ENCODE measurements at regions not wholly inside any gene's neighbourhood (a gene's known extent, or its start where the extent isn't known, plus 50 kb on each side); places are given as distances from the start of the nearest gene placed in this dataset.

- no peak overlapping the region for H2AK5ac ChIP-seq (ENCODE audit: low read length, severe bottlenecking)
- no peak overlapping the region for H3K23ac ChIP-seq (ENCODE audit: low read length in 2 of 2)
- H4K8ac ChIP-seq (ENCODE audit: low read length), result no peak overlapping the region
- H2BK12ac ChIP-seq (ENCODE audit: low read length in 2 of 2), result no peak overlapping the region
- H3K79me1 ChIP-seq (replicated peaks; ENCODE audit: low read length, poor library complexity, severe bottlenecking), result no peaks in the 10 kb centered on the region
- H3K14ac ChIP-seq (ENCODE audit: low read length in 2 of 2), result no peak overlapping the region
- H2BK5ac ChIP-seq (ENCODE audit: low read depth, low read length, poor library complexity, severe bottlenecking), result no peak overlapping the region
- H3K36me3 ChIP-seq (ENCODE audit: control insufficient read depth in 1 of 2, insufficient read depth in 2 of 2, low read depth in 1 of 2, low read length in 2 of 2), result no peaks in the 10 kb centered on the region
- DNase-seq, result no peak
- H3K18ac ChIP-seq (ENCODE audit: low read depth in 1 of 2, low read length in 2 of 2), result no peak overlapping the region
- H2BK120ac ChIP-seq (ENCODE audit: low read depth, low read length), result no peak overlapping the region
- 32% methylated on average over 1 of the region's 4 CpGs for WGBS
- H3K4me1 ChIP-seq (ENCODE audit: control insufficient read depth, insufficient read depth, low read depth, low read length), result no peaks in the 10 kb centered on the region
- no peak overlapping the region for H2BK15ac ChIP-seq (ENCODE audit: low read depth, poor library complexity, severe bottlenecking)
- no peaks in the 10 kb centered on the region for H3K9me3 ChIP-seq (ENCODE audit: control insufficient read depth, low read length)
- no peak overlapping the region for H3K4ac ChIP-seq (ENCODE audit: low read depth in 1 of 2, low read length in 2 of 2)
- H3K4me3 ChIP-seq (ENCODE audit: insufficient read depth in 1 of 2, low read depth in 1 of 2, low read length in 2 of 2), result no peak overlapping the region
- no peak overlapping the region for H3K27ac ChIP-seq (ENCODE audit: low read length, poor library complexity, severe bottlenecking)
- H3K4me2 ChIP-seq (ENCODE audit: low read length, poor library complexity, severe bottlenecking), result no peak overlapping the region
- no peak overlapping the region for H4K91ac ChIP-seq (ENCODE audit: low read length)
- no peak overlapping the region for H2AFZ ChIP-seq (ENCODE audit: low read depth, low read length)
- peaks cover 4 to 5% of the 10 kb centered on the region in 2 experiments for H3K27me3 ChIP-seq (ENCODE audit: control insufficient read depth in 1 of 2, insufficient read depth in 1 of 2, low read length in 2 of 2)
- no peak overlapping the region for H3K9ac ChIP-seq (ENCODE audit: low read length)
These were observed 208.9 kb downstream of the C16orf95 start for GRCh38 chr16:87108278-87108677.

GRCh38 chr16:87108941-87109340 lies 208.3 kb downstream of the C16orf95 start:
- Histone ChIP-seq H2BK15ac (ENCODE audit: low read depth, poor library complexity, severe bottlenecking) (no peak overlapping the region), H3K36me3 (ENCODE audit: control insufficient read depth in 1 of 2, insufficient read depth in 2 of 2, low read depth in 1 of 2, low read length in 2 of 2) (no peaks in the 10 kb centered on the region), H3K4ac (ENCODE audit: low read depth in 1 of 2, low read length in 2 of 2) (no peak overlapping the region), H3K27ac (ENCODE audit: low read length, poor library complexity, severe bottlenecking) (no peak overlapping the region), H3K18ac (ENCODE audit: low read depth in 1 of 2, low read length in 2 of 2) (no peak overlapping the region), H3K23ac (ENCODE audit: low read length in 2 of 2) (no peak overlapping the region), H2BK5ac (ENCODE audit: low read depth, low read length, poor library complexity, severe bottlenecking) (no peak overlapping the region), H2BK12ac (ENCODE audit: low read length in 2 of 2) (no peak overlapping the region), H3K9ac (ENCODE audit: low read length) (no peak overlapping the region), H3K9me3 (ENCODE audit: control insufficient read depth, low read length) (no peaks in the 10 kb centered on the region), H2BK120ac (ENCODE audit: low read depth, low read length) (no peak overlapping the region), H4K91ac (ENCODE audit: low read length) (no peak overlapping the region), H3K4me1 (ENCODE audit: control insufficient read depth, insufficient read depth, low read depth, low read length) (no peaks in the 10 kb centered on the region), H3K4me2 (ENCODE audit: low read length, poor library complexity, severe bottlenecking) (no peak overlapping the region), H3K79me1 (replicated peaks; ENCODE audit: low read length, poor library complexity, severe bottlenecking) (no peaks in the 10 kb centered on the region), H4K8ac (ENCODE audit: low read length) (no peak overlapping the region), H3K27me3 (ENCODE audit: control insufficient read depth in 1 of 2, insufficient read depth in 1 of 2, low read length in 2 of 2) (peaks cover 4 to 11% of the 10 kb centered on the region in 2 experiments), H2AK5ac (ENCODE audit: low read length, severe bottlenecking) (no peak overlapping the region), H3K4me3 (ENCODE audit: insufficient read depth in 1 of 2, low read depth in 1 of 2, low read length in 2 of 2) (no peak overlapping the region), H2AFZ (ENCODE audit: low read depth, low read length) (no peak overlapping the region), H3K14ac (ENCODE audit: low read length in 2 of 2) (no peak overlapping the region)
- DNase-seq, result no peak
- WGBS, result 100% methylated on average over 1 of the region's 1 CpG

GRCh38 chr16:87114832-87115231 lies 202.4 kb downstream of the C16orf95 start:
- no peak for DNase-seq
- no peak overlapping the region for H3K27ac ChIP-seq (ENCODE audit: low read length, poor library complexity, severe bottlenecking)
- H2BK120ac ChIP-seq (ENCODE audit: low read depth, low read length), result no peak overlapping the region
- H3K27me3 ChIP-seq (ENCODE audit: control insufficient read depth in 1 of 2, insufficient read depth in 1 of 2, low read length in 2 of 2), result peaks cover 0 to 34% of the 10 kb centered on the region in 2 experiments
- no peak overlapping the region for H3K9ac ChIP-seq (ENCODE audit: low read length)
- WGBS, result 96% methylated on average over 5 of the region's 5 CpGs
- H4K91ac ChIP-seq (ENCODE audit: low read length), result no peak overlapping the region
- H2BK12ac ChIP-seq (ENCODE audit: low read length in 2 of 2), result no peak overlapping the region
- H2AK5ac ChIP-seq (ENCODE audit: low read length, severe bottlenecking), result no peak overlapping the region
- H3K9me3 ChIP-seq (ENCODE audit: control insufficient read depth, low read length), result no peaks in the 10 kb centered on the region
- no peak overlapping the region for H3K4me2 ChIP-seq (ENCODE audit: low read length, poor library complexity, severe bottlenecking)
- no peaks in the 10 kb centered on the region for H3K36me3 ChIP-seq (ENCODE audit: control insufficient read depth in 1 of 2, insufficient read depth in 2 of 2, low read depth in 1 of 2, low read length in 2 of 2)
- H3K14ac ChIP-seq (ENCODE audit: low read length in 2 of 2), result no peak overlapping the region
- H4K8ac ChIP-seq (ENCODE audit: low read length), result no peak overlapping the region
- H3K4me3 ChIP-seq (ENCODE audit: insufficient read depth in 1 of 2, low read depth in 1 of 2, low read length in 2 of 2), result no peak overlapping the region
- H3K4ac ChIP-seq (ENCODE audit: low read depth in 1 of 2, low read length in 2 of 2), result no peak overlapping the region
- no peak overlapping the region for H2BK5ac ChIP-seq (ENCODE audit: low read depth, low read length, poor library complexity, severe bottlenecking)
- H3K23ac ChIP-seq (ENCODE audit: low read length in 2 of 2), result no peak overlapping the region
- H2BK15ac ChIP-seq (ENCODE audit: low read depth, poor library complexity, severe bottlenecking), result no peak overlapping the region
- no peak overlapping the region for H2AFZ ChIP-seq (ENCODE audit: low read depth, low read length)
- no peaks in the 10 kb centered on the region for H3K4me1 ChIP-seq (ENCODE audit: control insufficient read depth, insufficient read depth, low read depth, low read length)
- no peaks in the 10 kb centered on the region for H3K79me1 ChIP-seq (replicated peaks; ENCODE audit: low read length, poor library complexity, severe bottlenecking)
- no peak overlapping the region for H3K18ac ChIP-seq (ENCODE audit: low read depth in 1 of 2, low read length in 2 of 2)

GRCh38 chr16:87115646-87116045 lies 201.5 kb downstream of the C16orf95 start:
- Histone ChIP-seq H2BK120ac (ENCODE audit: low read depth, low read length) (no peak overlapping the region), H3K36me3 (ENCODE audit: control insufficient read depth in 1 of 2, insufficient read depth in 2 of 2, low read depth in 1 of 2, low read length in 2 of 2) (no peaks in the 10 kb centered on the region), H3K9ac (ENCODE audit: low read length) (no peak overlapping the region), H2AK5ac (ENCODE audit: low read length, severe bottlenecking) (no peak overlapping the region), H4K91ac (ENCODE audit: low read length) (no peak overlapping the region), H2BK12ac (ENCODE audit: low read length in 2 of 2) (no peak overlapping the region), H3K4me1 (ENCODE audit: control insufficient read depth, insufficient read depth, low read depth, low read length) (no peaks in the 10 kb centered on the region), H4K8ac (ENCODE audit: low read length) (no peak overlapping the region), H2BK15ac (ENCODE audit: low read depth, poor library complexity, severe bottlenecking) (no peak overlapping the region), H3K9me3 (ENCODE audit: control insufficient read depth, low read length) (no peaks in the 10 kb centered on the region), H3K23ac (ENCODE audit: low read length in 2 of 2) (no peak overlapping the region), H3K4me3 (ENCODE audit: insufficient read depth in 1 of 2, low read depth in 1 of 2, low read length in 2 of 2) (no peak overlapping the region), H3K18ac (ENCODE audit: low read depth in 1 of 2, low read length in 2 of 2) (no peak overlapping the region), H3K4ac (ENCODE audit: low read depth in 1 of 2, low read length in 2 of 2) (no peak overlapping the region), H3K14ac (ENCODE audit: low read length in 2 of 2) (no peak overlapping the region), H3K4me2 (ENCODE audit: low read length, poor library complexity, severe bottlenecking) (no peak overlapping the region), H2BK5ac (ENCODE audit: low read depth, low read length, poor library complexity, severe bottlenecking) (no peak overlapping the region), H2AFZ (ENCODE audit: low read depth, low read length) (peak overlapping the region; percentile 65), H3K27me3 (ENCODE audit: control insufficient read depth in 1 of 2, insufficient read depth in 1 of 2, low read length in 2 of 2) (peaks cover 0 to 43% of the 10 kb centered on the region in 2 experiments), H3K79me1 (replicated peaks; ENCODE audit: low read length, poor library complexity, severe bottlenecking) (no peaks in the 10 kb centered on the region), H3K27ac (ENCODE audit: low read length, poor library complexity, severe bottlenecking) (no peak overlapping the region)
- WGBS, result 62% methylated on average over 3 of the region's 6 CpGs
- DNase-seq, result no peak

Measured in mesenchymal stem cell (in vitro differentiated cells and primary cell).